ENCODE measurements at regions not wholly inside any gene's neighbourhood (a gene's known extent, or its start where the extent isn't known, plus 50 kb on each side); places are given as distances from the start of the nearest gene placed in this dataset.
"Not testable (repeated sequence)": the region's sequence is repeated elsewhere in the genome, so short reads cannot be mapped to it uniquely, and the experiment has no call there.

DNA sequence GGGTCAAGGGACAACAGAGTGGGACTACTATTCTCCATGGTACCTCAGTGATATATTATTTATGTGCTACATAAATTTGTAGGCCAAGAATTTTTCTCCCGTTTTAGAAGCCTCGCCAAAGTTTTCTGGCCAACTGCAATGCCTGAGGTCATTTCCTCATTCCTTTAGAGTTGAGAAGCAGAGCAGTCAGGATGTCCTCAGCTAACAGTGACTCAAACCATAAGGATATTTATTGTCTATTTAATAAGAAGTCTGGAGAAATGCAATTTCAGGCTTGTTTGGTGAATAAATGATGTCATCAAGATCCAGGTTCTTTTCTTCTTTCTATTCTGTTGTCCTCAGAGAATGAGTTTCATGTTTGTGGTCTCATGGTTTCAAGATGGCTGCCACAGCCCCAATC, 91.0 kb downstream of the ADCYAP1 start:
- DNase-seq (ENCODE audit: low read depth in 2 of 2), result peak in 1 of 2 donors; percentile 71

DNA sequence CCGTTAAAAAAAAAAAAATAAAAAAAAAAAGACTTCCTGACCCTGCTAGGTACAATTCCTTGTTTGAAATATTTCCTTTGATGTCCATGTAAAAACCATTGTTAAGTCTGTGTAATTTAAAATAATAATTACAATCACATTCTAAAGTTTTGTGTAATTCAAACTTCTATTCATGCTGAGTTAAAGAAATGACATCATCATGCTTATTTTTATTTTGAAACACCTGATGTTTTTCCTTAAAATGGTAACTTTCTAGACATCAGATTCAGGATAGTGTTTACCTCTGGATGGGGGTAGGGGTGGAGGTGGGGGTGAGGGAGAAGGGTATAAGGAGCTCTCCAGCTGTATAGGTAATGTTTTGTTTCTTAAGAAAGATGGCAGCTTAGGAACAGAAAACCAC, 92.8 kb downstream of the ADCYAP1 start:
- DNase-seq (ENCODE audit: low read depth in 2 of 2), result no peak

DNA sequence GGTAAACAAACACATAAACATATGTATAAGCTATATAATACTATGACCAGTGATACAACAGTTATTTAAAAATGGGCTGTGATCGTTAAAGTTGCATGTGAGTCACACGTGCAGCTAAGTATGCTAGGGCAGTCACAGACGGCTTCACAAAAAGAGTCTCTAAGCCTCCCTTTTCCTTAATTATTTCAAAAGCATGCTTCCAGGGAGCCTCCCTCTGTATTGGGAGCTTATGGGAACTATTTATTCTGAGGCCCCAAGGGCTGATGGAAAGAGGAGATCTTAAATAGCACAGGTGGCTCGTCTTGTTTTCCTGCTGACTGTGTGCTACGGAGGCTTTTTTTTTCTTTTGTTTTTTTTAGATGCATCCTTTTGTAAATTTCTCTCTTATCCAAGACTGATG, 94.3 kb downstream of the ADCYAP1 start:
- no peak for DNase-seq (ENCODE audit: low read depth in 2 of 2)

DNA sequence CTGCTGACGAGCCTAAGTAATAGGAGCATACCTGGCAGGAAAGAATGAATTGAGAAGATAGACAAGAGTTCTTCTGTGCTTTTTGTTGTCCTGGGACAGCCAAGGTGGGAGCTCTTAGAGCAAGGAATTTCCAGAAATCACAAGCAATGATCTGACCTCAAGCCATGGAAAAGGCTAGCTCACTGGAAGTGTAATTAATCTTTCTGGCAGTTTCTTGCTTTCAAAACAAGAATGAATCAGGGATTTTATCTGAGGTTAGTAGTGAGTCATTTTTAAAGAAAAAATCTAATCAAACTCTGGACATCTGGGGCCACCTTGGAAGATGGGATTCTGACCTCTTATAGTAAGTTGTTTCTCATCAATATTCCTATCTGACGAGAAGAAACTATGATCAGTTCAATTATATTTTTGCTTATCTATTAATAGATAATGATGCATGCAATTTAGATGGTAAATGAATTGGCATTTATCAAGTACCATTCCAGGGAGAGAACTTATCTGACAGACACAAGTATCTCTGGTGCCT, 98.0 kb downstream of the ADCYAP1 start:
- peak in 1 of 2 donors; percentile 55 for DNase-seq (ENCODE audit: low read depth in 2 of 2)

DNA sequence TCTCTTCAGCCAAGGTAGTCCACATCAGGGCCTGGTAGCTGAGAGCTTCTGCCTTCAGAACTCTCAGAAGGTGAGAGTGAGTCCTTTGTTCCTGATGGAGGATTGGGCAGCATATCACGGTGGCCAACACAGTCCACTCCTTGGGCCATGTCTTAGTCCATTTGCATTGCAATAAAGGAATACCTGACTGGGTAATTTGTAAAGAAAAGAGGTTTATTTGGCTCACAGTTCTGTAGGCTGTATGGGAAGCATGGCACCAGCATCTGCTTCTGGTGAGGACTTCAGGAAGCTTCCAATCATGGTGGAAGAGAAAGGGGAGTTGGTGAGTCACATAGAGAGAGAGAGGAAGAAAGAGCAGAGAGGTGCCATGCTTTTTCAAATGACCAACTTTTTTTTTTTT, 98.8 kb downstream of the ADCYAP1 start:
- no peak for DNase-seq (ENCODE audit: low read depth in 2 of 2)

DNA sequence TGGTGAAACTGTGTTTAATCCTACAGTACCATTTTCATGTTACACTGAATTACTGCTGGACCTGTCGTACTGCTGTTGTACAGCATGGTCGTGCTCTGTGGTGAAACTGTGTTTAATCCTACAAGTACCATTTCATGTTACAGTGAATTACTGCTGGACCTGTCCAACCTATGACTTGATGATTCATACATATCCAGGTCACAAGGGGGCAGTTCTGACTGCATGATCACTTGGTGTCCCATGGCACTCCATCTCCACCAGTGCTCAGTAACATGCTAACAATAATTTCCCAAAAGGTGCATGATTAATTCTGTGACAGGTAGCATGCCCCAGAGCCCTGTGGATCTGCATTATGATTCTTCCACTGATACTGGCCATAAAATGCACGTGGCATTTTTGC, 101.6 kb downstream of the ADCYAP1 start:
- no peak for DNase-seq (ENCODE audit: low read depth in 2 of 2)

DNA sequence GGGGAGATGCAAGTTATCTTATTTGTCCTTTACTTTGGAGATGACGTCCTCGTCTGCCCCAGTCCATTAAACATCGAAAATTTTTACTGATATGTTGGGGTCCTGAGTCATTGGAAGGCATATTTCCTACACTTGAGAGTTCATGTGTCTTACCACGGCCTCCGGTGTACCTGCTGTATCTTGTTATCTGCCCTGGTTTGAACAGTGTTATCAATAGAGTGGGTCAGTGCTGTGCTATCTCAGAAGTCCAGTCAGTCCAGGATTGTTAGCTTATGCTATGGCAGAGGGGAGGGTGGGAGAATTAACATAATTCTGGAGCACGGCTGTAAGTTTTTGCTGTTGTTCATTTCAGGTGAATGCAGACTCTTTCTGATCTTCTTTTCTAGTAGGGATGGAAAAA, 102.3 kb downstream of the ADCYAP1 start:
- no peak for DNase-seq (ENCODE audit: low read depth in 2 of 2)

DNA sequence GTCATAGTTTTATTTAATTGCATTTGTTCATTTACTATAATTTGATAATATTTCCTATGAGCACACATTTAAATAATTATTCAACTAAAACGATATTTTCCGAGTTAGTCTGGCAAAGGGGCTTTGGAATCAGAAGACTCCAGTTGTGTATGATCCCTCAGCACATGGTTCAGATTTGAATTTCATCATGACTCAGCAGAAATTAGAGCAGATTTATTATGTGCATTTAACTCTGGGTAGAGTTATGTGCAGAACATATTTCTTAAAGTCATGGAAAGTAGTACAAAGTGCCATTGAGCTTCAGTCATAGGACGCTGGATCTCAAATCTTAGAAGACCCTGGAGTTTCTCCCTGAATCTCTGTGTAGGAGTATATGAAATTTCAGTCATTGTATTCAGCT, 106.7 kb downstream of the ADCYAP1 start:
- DNase-seq (ENCODE audit: low read depth in 2 of 2), result no peak

DNA sequence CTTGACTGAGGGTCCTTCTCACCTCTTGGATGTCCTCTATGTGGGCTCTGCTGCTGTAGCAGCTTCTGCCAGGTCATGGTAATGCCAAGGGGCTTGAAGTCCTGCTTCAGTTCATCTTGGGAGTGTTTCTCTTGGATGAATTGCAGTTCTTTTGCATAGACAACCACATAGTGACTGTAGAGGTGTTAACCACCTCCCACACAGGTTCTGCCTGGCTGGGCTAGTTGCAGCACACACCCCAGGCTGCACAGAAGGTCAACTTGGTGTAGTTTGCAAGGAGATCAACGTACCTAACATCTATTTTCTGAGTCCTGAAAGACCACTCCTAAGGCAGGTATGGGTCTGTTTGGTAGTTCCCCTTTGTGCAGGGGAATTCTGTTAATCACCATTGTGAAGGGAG, 108.1 kb downstream of the ADCYAP1 start:
- DNase-seq (ENCODE audit: low read depth in 2 of 2), result no peak

DNA sequence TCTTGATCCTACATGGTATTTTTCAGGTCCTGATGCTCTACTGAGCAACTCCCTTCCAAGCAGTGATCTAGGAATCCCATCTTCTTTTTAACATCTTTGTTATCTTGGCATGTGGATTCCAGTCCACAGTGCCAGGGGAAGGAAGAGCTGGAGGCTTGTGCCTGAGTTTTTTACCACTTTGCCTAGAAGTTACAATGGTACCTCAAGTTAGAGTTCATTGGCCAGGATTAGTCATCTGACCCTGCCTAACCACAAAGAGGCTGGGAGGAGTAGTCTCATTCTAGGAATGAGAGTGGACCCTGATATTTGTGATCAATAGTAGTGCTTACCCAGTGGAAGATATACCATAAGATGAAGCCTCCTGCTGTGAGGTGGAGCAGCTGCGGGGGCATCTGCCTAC, 109.3 kb downstream of the ADCYAP1 start:
- DNase-seq (ENCODE audit: low read depth in 2 of 2), result no peak

DNA sequence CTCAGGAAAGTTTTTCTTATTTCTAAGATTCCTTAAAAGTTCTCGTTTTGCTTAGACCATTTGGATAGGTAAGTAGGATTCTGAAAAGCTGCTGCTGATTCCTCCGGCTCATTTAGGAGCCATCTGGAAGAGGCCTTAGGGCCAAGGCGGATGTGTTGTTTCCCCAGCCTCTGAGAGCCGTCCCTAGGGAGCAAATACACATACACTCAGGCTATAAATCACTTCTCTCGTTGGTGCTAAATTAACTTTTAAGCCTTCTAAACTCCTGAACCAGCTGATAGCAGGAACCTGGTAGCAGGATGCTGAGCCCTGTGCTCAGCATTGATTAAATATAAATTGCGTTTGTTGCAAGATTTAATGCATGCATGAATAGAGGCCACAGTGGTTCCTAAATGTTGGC, 109.8 kb downstream of the ADCYAP1 start:
- DNase-seq (ENCODE audit: low read depth in 2 of 2), result no peak

DNA sequence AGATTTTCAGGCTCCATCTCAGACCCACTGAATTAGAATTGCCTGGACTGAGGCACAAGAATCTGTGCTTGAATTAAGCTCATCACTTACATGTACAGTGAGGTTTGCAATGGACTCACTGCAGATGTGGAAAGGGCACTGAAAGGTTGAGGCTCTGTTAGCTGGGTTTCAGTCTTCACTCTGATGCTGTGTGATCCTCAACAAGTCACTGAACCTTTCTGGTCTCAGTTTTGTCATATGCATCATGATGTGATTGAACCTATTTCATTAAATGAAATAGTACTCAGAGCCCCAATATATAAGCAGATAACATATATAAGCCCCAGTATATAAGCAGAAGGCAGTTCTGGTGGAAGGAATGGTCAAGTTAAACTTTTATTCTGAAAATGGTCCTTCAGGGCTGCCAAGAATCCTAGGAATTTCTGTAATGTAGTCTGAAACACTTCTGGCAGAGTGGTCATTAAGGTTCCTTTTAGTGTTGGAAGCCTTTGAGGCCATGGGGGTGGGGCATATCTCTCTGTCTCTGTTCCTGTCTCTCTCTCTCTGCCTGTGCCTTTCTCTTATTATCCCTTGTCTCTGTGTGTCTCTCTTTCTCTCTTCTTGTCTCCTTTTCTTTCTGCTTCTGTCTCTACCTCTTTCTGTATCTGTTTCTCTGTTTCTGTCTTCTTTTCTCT, 110.4 kb downstream of the ADCYAP1 start:
- no peak for DNase-seq (ENCODE audit: low read depth in 2 of 2)

DNA sequence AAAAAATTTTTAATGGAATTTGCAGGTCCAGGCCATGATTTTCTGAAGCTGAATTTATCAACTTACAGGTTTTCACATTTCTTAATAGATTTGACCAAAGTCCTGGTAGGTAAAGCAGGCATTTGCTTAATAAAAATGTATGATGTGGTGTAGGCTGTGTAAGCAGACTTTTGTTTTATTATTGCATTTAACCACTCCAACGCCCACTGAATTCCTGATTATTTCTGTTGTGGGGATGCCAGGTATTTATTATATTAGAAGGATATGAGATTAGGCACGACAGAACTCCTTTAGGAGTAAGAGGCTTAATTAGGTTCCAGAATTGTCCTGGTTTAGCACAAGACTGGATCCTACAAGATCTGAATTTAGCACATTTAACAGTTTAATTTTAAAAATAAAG, 111.1 kb downstream of the ADCYAP1 start:
- no peak for DNase-seq (ENCODE audit: low read depth in 2 of 2)

DNA sequence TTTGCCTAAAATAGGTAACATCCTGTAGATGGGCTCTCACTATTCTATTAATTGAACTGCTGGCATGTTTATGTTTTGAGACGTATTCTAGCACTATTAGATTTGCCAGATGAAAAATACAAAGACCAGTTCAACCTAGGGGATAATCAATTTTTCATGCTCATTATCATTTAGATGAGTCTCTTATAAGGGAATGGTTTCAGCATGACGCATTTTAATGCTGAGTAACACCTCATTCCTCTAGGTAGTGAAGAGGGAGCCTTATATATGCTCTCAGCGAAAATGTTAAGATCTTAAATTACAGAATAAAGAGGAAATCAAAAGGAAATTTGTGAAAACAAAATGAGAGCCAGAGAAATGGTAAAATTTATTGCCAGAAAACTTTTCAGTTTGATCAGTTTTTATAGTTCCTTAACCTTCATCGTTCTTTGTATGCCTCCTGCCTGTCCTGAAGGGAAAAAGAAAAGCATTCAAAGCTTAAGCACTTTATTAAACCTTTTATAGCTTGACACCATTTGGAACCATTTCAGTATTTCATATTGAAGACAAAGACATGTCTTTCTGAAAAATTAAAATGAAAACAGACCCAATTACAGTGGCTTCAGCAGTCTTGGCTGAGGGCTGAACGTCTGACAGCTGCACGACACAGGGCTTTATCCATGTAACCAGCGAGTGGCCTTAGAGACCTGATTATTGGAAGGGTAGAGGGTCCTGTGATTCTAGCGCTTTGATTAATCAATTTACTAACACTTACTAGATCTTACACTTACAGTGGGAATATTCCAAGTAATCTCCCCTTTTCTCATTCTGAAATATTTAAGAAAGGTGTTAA, 112.8 kb downstream of the ADCYAP1 start:
- no peak for DNase-seq (ENCODE audit: low read depth in 2 of 2)

DNA sequence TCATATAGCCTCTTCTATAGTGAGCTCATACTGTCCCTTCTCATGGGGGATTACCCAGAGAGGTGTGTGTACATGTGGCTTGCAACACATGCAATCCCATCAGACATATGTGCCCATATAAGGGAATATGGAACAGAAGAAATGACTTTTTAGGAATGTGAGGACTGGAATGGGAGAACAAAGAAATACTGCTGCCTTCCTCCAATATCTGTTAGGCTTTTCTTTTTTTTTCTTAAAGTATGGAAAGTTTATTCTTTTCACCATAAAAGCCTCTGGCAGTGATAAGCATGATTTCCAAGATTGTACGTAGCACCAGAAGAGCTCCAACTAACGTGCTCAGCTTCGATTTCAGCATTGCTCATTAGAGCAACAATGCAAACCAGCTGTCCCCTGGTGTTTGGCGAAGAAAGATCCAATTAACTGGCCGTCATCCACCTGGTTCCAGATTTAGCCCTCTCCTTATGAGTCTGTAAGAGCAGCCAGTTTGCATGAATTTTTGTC, 113.6 kb downstream of the ADCYAP1 start:
- DNase-seq (ENCODE audit: low read depth in 2 of 2), result no peak

DNA sequence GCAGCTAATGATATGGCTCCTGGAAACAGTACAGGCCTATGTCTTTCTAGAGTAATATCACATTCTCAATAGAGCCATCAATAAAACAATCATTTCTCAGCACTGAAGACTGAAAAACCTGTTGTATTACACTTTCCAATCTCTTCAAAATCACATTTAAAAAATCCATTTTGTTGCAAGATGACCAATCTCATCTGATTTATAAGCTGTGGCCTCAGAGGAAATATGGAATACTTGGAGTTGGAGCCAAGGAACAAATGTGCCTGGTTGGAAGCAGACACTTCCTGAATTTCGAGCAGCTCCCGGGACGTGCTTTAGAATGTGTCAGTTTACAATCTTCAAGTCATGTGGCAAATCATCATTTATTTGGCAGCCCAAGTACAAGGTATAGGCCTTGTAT, 114.5 kb downstream of the ADCYAP1 start:
- DNase-seq (ENCODE audit: low read depth in 2 of 2), result no peak

DNA sequence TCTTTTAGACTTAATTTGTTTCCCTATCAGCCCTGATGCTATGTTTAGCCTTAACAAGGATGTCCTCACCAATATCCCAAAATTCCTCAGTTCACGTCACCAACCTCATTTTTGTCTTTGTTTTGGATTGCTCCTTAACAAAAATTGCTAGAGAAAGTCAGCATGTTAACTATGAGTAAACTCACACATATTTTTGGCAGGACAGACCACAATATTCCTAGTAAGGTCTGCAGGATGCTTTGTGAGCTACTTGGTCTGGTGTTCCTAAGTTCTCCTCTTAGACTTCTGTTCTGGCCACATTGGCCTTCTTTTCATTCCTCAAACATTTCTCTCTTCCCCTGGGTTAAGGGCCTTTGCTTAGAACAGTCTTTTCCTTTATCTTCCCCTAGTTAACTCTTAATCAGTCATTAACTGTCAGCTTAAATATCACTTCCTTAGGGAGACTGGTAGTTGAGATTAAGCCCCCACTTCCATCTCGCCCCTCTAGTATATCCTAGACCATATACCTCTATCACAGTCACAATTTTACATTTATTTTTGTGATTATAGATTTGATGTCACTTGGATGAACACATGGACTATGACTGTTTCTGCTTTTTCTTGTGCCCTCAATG, 116.2 kb downstream of the ADCYAP1 start:
- no peak for DNase-seq (ENCODE audit: low read depth in 2 of 2)

DNA sequence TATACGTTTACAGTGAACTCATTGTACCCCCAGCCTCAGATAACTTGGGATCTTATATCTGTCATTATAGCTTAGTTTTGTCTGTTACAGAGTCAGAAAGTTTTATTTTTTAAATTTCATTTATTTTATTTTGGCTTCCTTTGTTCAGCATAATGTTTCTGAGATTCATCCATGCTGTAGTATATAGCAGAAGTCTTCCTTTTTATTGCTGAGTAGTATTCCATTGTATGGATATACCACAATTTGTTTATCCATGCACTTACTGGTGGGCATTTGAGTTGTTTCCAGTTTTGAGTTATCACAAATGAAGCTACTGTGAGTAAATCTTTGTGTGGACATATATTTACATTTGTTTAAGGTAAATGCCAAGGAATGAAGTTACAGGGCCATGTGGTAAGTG, 122.3 kb downstream of the ADCYAP1 start:
- DNase-seq (ENCODE audit: low read depth in 2 of 2), result no peak

DNA sequence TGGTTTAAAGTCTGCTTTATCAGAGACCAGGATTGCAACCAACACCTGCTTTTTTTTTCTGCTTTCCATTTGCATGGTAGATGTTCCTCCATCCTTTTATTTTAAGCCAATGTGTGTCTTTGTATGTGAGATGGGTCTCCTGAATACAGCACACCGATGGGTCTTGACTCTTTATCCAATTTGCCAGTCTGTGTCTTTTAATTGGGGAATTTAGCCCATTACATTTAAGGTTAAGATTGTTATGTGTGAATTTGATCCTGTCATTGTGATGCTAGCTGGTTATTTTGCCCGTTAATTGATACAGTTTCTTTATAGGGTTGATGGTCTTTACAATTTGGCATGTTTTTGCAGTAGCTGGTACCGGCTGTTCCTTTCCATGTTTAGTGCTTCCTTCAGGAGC, 128.4 kb downstream of the ADCYAP1 start:
- DNase-seq (ENCODE audit: low read depth in 2 of 2), result not testable (repeated sequence)

DNA sequence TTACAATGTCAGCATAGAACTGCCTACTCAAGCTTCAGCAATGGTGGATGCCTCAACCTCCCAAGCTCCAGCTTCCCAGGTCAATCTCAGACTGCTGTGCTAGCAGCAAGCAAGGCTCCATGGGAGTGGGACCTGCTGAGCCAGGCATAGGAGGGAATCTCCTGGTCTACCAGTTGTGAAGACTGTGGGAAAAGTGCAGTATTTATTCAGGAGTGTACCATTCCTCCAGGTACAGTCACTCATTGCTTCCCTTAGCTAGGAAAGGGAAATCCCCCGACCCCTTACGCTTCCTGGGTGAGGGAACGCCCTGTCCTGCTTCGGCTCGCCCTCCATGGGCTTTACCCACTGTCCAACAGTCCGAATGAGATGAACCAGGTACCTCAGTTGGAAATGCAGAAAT, 130.3 kb downstream of the ADCYAP1 start:
- DNase-seq (ENCODE audit: low read depth in 2 of 2), result no peak

DNA sequence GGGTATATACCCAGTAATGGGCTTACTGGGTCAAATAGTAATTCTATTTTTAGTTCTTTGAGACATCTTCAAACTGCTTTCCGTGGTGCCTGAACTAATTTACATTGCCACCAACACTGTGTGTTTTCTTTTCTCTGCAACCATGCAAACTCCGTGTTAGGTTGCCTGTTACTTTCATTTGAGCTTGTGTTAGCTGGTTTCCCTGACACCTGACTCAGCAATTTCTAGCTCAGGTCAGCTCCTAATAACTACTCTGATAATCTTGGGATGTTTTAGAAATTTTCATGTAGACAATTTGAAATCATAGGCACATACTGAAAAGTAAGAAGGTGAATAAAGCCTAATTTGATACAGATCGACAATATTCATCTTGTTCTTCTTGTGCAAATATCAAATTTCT, 132.3 kb downstream of the ADCYAP1 start:
- no peak for DNase-seq (ENCODE audit: low read depth in 2 of 2)

DNA sequence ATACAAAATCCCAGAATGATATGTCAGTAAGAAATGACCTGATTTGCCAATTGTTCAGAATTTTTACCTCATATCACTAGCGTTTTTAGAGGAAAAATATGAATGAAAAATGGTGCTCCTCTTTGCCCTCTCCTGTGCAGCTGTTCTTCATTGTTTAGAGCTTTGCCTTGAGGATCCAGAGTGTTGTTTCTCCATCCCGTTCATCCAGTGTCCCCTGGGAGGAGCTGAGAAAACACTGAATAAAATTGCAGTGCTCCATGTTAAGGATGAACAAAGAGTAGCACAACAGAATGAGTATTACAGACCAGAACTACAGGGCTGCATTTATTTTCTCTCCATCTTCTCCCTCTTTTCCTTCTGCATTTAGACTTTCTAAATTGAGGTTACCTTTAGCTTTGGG, 133.1 kb downstream of the ADCYAP1 start:
- no peak for DNase-seq (ENCODE audit: low read depth in 2 of 2)

Measured in dermis microvascular lymphatic vessel endothelial cell (primary cell).